SKM-1 (cell line): ENCODE measurements at regions not wholly inside any gene's neighbourhood (a gene's known extent, or its start where the extent isn't known, plus 50 kb on each side); places are given as distances from the start of the nearest gene placed in this dataset.

Experiments used
- DNase-seq: peaks from one replicate; lab custom pipeline; 2025; ENCODE audit not compliant: unreplicated experiment; lab: John Stamatoyannopoulos, UW

DNA sequence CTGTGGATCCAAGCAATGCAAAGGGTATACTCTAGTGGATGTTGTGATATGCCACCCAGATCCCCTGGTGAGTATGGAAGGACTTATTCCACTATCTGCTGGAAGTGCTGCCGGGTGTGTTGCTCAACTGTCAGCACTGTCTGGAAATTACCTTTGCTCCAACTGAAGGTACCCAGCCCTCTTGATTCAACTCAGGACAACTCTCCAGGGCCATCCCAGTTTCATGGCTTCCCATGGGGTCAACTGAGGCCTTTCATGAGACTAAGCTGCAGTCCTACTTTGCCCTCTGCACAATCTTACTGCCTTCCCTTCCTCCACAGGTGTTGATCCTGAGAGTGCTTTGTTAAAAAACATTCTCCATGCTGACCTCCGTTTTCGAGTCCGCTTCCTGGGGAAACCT lies 99.8 kb downstream of the SPRY1 start:
- no peak for DNase-seq

DNA sequence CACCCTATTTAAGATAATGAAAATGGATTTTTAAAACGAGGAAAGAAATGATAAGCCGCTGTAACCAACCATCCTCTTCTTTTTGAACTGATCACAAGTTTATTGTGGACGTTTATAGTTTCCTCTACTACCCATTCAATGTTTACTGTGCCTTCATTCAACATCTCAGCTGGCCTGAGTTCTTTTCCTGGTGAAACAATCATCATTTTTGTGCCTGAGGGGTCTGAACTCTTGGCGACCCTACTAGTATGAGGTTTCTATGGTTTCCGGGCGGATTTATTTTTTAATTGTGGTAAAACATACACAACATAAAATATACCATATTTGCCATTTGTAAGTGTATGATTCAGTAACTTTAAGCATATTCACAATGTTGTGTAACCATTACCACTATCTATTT lies 100.7 kb downstream of the SPRY1 start:
- DNase-seq: no peak

DNA sequence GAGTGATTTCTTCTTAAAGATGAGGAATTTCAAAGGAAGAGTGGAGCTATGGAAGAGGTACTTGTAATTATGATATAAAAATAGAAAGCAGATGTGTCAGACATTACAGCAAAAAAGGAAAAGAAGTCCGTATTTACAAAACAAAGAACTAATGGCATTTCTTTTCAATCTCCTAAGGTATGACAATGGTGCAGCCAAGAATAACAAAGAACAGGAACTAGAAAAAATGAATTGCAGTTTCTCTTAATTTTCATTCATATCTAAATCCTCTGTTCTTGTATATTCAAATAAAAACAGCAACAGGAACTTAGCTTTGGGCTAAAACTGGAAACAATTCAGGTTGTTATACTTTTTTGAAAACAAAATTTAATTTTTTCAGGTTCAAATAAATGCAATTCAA lies 105.1 kb downstream of the SPRY1 start:
- DNase-seq: no peak

DNA sequence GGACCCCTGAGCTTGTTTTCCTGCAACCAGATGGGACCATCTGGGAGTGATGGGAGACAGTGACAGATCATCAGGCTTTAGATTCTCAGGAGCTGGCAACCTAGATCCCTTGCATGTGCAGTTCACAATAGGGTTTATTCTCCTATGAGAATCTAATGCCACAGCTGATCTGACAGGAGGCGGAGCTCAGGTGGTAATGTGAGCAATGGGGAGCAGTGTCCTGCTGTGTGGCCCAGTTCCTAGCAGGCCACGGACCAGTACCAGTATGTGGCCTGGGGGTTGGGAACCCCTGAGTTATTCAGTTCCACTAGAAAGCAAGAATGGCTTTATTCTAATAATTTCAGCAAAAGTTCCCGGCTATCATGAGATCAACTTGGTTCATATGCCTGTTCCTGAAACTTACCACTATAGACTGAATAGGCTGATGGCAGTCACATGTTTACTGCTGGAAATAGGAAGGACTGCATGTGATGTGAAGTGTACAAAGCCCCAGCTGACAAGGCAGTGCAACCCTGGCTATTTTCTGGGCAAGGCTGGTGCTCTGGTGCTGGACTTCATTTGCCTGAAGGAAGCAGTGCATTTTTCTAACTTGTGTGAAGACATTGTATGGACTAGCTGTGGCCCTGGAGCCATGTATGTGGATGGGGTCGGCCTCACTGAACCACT lies 107.2 kb downstream of the SPRY1 start:
- DNase-seq: no peak

DNA sequence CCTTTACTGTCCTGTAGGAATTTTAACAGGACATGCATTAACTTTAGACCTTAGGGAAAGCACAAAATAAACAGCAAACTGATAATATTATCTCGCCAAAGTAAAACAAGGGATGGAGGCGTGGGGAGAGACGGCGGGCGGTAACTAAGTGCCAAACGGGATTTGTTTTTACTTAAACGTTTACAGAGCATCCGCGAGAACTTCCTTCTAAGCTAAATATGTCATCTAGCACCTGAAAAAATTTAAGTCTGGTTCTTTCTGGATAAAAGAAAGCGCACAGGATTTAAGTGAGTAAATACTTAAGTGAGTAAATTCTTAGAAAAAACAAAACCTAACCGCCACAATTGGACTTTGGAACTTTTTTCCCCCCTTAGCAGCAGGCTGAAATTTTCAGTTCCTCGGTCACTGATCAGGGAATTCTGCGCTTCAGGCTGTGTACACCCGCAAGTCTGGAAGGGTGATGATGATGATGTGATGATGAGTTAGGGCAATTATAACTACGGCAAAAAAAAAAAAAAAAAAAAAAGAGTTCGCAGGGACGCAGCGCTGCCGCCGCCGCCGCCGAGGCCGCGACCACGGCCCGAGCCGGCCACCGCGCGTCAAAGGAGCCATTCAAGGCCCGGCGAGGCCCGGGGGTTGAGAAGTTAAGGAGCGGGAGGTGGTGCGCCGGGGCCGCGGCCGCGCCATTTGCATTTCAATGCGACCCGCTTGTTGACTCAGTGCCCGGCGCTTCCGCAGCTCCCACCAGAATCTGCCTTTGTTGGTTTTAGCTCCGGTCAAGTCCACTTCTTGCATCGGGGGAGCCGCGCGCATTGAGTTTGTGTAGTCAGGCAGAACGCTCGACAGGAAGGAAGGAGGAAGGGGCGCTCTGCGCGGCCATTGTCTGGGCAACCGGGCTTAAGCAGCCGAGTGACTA lies 108.8 kb downstream of the SPRY1 start:
- DNase-seq: no peak

DNA sequence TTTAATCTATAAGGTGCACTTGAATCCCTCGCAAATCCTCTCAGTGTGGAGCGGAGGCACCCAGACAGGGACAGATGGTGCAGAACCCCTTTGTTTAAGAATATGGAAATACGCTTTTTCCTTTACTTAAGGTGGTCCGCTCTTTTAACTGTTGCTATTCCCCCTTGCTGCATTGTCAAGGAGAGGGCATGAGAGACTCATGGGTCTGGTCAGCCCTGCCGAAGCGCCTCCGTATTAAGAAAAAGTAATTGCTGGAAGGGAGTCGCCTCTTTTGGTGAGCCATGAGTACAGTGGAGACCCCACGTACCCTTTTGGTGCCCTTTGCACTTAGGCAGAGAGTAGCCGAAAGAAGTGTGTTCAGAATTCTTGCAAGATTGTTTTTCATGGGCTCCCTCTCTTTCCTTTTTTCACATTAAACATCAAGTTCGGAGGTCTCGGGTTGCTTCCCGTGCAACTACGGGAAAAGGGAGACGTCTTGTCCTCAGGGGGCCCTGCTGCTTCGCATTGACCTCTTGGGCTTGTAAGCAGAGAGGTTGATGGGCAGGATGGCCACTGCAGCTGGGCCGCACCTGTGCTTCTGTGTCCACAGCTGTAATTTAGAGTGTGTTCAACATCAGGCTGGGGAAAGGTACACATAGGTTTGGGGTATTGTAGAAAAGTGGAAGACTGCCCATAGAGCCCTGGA lies 109.6 kb downstream of the SPRY1 start:
- no peak for DNase-seq

DNA sequence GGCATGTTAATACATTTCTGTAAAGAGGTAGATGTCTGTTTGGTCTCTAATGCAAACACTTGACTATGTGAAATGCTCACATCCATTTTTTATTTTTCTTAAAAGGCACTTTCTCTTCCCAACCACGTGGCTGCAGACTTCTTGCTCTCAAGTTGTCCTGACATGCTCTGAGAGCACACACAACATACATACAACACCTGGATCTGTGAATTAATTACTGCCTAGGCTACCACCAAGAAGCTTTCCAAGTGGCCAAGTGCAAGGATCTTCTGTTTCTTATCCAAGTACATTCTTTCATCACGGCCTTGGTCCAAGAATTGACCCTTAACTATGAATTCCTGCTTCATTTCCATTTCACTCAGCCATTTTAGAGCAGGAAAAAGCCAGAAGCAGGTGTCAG lies 110.8 kb downstream of the SPRY1 start:
- no peak for DNase-seq

DNA sequence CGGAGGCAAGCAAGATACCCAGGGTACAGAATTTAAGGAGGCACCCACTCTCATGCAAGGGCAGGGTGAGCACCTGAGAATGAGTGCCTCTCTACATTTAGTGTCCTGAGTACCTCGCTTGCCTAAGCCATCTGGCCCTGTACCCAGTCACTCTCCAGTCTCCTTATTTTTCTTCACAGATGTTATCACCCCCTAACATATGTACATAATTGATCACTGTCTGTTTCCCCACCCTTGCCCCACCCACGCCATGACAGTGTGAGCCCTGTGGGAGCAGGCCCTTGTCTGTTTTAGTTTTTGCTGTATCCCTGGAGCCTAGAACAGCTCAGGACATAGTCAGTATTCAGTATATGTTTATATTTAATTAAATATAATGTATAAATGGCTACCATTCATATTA lies 113.6 kb downstream of the SPRY1 start:
- no peak for DNase-seq

DNA sequence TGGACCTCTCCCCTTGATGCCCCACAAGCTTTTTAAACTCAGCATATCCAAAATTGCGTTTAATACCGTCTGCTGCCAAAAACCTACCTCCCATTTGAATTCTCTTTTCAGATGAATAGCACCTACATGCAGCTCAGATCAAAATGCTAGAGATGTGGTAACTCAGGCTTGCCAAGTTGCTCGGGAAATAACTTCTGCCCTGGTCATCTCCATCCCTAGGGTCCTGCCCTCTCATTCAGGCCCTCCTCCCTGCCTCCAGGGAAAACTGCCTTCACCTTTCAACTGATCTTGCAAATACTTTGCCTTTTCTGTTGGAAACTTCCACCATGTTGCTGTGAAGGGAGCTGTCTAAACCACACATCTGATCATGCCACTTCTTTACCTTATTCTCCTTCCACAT lies 114.1 kb downstream of the SPRY1 start:
- no peak for DNase-seq

DNA sequence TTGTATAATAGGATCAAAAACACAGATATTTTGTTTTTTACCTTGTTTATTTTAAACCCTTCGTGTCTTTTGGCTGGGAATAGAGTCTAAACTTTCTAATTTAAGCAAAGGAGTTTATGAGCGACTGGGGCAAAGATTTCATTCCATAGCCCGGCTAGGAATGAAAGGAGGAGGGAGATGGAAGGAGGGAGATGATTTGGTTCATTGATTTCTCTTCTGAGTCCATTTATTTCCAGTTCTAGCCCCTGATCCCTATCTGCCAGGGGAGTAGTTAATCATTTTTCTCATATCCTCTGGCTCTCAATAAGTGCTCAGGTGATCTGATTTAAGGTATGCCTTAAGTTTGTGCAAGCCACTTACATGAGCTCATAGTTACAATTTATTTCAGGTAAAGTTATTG lies 120.0 kb downstream of the SPRY1 start:
- no peak for DNase-seq

DNA sequence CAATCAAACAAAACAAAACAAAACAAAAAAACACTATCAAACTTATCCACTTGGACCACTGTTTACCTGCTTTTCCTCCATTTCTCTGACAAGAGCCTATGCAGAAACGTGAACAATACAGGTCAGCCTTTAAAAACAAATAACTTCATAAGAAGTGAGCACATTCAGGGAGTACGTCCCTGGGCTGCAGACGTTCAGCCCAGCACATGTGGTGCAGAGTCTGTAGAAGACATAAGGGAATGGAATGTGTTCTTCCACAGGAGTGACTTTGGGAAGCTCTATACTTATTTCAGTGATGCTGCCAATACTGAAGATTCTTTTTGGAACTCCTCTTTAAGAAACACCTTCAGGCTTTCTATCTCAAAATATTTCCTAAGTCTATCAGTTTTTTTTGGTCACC lies 120.6 kb downstream of the SPRY1 start:
- no peak for DNase-seq

DNA sequence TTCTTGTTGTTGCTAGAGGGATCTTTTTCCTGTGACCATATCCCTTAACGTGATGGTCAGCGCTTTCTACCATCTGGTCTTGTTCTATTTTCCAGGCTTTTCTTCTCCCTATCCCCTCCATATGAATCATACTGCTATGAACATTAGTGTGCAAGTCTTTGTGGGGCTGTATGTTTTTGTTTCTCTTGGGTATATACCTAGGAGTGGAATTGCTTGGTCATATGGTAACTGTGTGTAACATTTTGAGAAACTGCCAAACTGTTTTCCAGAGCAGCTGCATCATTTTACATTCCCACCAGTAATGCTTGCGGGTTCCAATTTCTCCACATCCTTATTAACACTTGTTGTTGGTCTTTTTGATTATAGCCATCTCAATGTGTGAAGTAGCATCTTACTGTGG lies 121.4 kb downstream of the SPRY1 start:
- no peak for DNase-seq

DNA sequence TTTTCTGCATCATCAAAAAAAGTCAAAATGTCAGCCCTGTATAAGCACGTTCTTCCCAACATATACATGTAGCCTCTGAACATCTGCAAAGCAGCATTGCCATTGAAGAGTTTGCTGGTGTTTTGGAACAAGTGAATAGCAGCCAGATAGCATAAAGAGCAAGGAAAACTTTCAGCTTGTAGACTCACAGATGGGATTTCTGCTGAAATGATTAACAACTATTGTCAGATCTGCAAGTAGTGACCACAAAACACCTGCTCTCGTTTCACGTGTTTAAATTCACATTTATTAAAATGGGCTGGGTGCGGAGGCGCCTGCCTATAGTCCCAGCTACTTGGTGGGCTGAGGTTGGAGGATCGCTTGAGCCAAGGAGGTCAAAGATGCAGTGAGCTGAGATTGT lies 123.7 kb downstream of the SPRY1 start:
- DNase-seq: no peak

DNA sequence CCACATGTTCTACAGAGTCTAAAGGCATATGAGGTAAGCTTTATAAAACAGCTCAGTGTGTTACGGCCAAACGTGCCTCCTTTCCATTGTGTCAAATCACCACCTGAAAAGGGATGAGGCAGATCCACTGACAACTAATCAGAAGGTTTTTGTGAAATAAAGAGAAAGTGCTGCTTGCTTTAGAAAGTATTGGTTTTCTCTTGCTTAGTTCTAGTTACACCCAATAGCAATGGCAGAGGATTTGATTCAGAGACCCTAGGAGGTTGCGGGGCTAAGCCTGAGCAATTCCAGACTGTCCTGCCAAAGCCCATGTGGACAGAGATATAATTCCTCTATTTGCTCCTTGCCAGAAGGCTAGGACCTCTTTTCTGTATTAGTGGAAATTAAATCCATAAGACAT lies 125.5 kb downstream of the SPRY1 start:
- no peak for DNase-seq

DNA sequence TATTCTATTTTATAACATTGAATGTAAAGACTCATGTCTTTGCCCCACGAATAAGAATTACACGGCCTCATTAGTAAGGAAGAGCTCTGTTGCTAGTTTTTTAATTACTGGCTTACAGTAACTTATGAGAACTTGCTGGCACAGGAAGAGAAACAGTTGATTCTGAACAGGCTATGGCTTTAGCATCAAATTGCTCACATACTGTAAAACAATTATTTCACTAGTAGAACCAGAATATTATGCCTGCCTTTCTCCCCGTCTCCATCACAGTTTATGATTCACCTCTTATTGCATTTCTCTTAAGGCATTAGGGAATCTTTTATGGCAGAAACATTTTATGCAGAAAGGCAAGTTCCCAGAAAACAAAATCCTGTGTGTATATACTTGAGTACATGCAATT lies 126.1 kb downstream of the SPRY1 start:
- DNase-seq: no peak

DNA sequence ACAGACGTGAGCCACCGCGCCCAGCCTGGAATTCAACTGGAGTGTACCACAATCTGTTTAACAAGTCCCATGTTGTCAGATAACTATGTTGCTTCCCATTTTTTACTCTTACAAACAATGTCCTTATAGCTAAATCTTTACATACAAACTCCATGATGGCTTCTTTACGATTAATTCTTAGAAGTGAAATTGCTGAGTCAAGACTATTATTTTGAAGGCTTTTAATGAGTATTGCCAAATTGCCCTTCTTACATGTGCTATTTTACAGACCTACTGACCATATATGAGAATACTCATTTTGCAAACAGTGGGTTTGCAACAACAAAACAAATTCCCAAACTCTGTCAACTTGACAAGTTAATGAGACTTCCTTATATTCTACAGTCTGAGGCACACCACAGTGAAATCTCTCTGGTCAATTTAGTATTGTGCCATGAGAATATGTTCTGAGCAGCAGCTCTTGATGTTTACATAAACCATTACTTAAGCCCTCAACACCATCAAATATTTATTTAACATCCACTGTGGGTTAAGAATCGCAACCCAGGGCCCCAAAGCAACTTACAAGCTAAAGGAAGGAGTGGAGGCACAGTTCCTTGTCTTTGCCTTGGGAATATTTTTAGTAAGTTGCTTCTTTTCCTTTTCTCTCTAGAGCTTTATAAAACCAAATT lies 128.5 kb downstream of the SPRY1 start:
- no peak for DNase-seq

DNA sequence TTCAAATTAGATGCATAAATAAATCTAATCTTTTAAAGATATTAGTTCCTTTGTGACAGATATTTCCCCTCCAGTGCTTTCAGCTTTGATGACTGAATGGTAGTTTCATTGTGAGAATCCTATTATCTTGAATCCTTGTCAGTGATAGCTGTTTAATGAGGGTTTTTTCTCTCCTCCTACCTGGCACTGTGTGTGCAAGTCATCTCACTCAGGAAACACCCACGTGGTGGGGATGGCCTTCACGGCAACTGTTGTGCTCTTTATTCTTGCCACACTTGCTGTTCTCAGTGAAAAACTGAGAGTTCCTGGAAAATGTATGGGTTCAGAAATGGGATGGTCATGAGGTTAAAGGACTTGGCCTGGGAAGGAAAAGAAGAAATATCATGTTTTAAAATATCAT lies 129.9 kb downstream of the SPRY1 start:
- no peak for DNase-seq

DNA sequence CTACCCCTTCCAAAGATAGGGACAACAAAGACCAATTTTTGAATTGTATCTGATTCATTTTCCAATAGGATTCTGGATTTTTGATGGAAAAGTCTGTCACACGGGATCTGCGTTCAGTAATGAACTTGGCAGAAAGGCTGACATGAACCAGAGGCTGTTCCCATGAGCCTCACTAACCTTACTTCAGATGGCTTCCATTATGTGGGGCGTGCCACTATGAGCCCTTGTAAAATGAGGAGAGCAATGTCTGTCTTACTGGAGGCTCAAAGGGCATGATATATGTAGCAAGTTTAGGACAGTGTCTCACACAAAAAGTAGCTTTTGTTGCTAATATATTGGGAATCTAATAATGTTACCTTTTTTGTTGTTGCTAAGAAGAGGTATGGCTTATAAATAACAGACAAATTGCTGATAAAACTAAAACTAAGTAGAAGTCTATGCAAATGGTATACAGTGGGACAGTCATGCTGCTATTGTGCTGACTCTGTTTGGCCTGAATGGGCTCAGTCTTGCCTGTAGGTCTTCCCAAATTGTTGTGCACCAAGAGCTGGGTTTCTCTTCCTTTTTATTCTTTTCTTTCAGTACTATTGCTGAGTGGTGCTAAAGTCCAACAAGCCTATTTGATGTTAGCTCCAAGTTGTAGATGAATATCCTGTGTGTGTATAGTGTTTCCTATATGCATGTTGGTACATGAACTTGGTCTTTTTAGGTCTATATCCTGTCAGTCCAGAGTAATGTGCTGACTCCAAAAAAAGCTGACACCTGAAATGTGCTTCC lies 132.1 kb downstream of the SPRY1 start:
- DNase-seq: no peak

DNA sequence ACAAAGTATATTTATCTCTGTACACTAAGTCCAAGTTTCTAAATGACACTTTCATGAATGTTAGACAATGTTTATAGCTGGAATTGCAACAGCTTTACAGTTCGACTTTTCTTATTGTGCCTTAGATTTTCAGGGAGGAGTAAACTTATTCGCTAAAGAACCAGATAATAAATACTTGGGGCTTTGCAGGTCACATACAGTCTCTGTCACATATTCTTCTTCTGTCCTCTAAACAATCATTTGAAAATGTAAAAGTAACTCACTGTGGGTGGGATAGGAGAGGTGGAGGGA lies 132.6 kb downstream of the SPRY1 start:
- no peak for DNase-seq

DNA sequence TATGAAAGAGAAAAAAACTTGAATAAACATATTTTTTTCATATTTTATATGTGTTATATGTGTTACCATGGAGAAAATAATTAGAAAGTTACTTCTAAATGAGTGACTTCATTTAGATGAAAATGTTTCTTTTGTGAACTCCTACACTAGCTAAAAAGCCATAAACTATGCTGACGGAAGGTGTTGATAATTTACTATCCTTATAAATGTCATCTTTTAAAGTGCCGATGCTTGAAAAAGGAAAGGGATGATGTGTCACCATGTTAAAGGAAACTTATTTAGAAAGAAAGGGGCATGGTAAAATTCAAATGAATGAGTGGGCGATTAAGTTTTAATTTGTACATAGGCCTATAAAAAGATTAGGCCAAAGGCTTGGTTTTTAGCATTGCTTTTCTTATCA lies 133.8 kb downstream of the SPRY1 start:
- no peak for DNase-seq
